Effector memory CD8-positive, alpha-beta T cell (primary cell): ENCODE measurements at regions not wholly inside any gene's neighbourhood (a gene's known extent, or its start where the extent isn't known, plus 50 kb on each side); places are given as distances from the start of the nearest gene placed in this dataset.
"Not testable (repeated sequence)": the region's sequence is repeated elsewhere in the genome, so short reads cannot be mapped to it uniquely, and the experiment has no call there.

Experiments used
- ATAC-seq: fragments of 150-1000 bp; cut with Tn5 transposase; replicated peaks from 2 replicates; pipeline ENCODE4 v1.10.0; 2021; ENCODE audit warnings: mild to moderate bottlenecking, moderate library complexity
- DNase-seq, 3 experiments: peaks; one replicate each; pipeline ENCODE4 v3.0.0; 2021
- H3K27ac Mint-ChIP-seq, 2 donors: one replicate each; pipeline ENCODE4 v1.8.0; 2022; ENCODE audit warnings: mild to moderate bottlenecking in 2 of 2, mixed read lengths in 2 of 2, moderate library complexity in 2 of 2
- H3K27me3 Mint-ChIP-seq, 2 donors: one replicate each; pipeline ENCODE4 v1.8.0; 2022; ENCODE audit warnings: mixed read lengths in 2 of 2
- H3K36me3 Mint-ChIP-seq: one replicate; pipeline ENCODE4 v1.8.0; 2022; ENCODE audit warnings: mild to moderate bottlenecking, moderate library complexity, mixed read lengths; ENCODE audit not compliant: insufficient read depth
- H3K4me1 Mint-ChIP-seq, 2 donors: one replicate each; pipeline ENCODE4 v1.8.0; 2022; ENCODE audit warnings: low read depth in 2 of 2, mixed read lengths in 2 of 2
- H3K4me3 Mint-ChIP-seq, 2 donors: one replicate each; pipeline ENCODE4 v1.8.0; 2022; ENCODE audit warnings: mild to moderate bottlenecking in 2 of 2, mixed read lengths in 2 of 2, moderate library complexity in 2 of 2
- H3K9me3 Mint-ChIP-seq, 2 donors: one replicate each; pipeline ENCODE4 v1.8.0; 2022; ENCODE audit warnings: mixed read lengths in 2 of 2

GRCh38 chr21:5975719-5976118, 4545.7 kb upstream of the TPTE start:
- not testable (repeated sequence) for H3K4me1 Mint-ChIP-seq, H3K27ac Mint-ChIP-seq, H3K4me3 Mint-ChIP-seq, DNase-seq, H3K9me3 Mint-ChIP-seq, H3K36me3 Mint-ChIP-seq, H3K27me3 Mint-ChIP-seq, ATAC-seq

DNA sequence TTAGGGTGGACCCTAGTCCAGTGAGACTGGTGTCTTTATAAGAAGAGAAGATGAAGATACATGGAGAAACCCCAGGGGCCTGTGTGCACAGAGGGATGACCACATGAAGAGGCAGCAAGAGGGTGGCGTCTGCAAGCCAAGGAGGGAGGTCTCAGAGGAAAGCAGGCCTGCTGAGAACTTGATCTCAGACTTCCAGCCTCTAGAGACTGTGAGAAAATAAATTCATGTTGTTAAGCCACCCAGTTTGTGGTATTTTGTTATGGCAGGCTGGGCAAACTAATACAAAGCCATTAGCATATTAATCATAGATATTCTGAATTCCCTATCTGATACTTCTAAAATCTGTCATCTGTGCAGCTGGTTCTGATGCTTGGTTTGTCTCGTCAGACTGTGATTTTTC, 4523.8 kb upstream of the TPTE start:
- not testable (repeated sequence) for ATAC-seq, H3K27ac Mint-ChIP-seq, H3K4me3 Mint-ChIP-seq, H3K27me3 Mint-ChIP-seq, DNase-seq, H3K36me3 Mint-ChIP-seq, H3K9me3 Mint-ChIP-seq, H3K4me1 Mint-ChIP-seq

DNA sequence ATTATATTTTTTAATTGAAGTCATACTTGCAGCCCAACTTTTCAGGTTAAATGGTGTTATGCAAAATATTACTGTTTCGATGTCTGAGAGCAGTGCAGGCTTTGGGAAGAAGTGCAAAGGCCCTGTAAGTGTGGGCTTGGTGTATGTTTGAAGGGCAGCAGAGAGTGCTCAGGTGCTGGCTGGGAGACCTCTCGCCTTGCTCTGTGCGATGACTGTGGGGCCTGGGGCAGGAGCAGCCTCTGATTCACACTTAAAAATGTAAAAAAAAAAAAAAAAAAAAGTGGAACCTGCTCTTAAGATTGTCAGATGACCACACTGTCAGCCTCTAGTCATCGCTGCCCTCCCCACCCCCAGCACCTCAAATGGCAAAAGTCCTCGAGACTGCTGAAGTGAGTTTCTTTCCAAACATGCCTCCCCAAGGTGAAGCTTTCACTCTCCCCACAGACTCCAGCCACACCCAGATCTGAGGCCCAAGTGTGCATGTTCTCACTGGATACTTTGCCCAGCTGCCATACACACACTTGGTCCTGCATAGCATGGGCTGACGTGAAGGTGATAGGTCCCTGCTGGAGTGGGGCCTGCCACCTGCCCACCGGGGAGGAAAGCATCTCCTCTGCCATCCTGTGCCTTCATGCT, 4505.8 kb upstream of the TPTE start:
- not testable (repeated sequence) for H3K36me3 Mint-ChIP-seq, H3K4me1 Mint-ChIP-seq, ATAC-seq

DNA sequence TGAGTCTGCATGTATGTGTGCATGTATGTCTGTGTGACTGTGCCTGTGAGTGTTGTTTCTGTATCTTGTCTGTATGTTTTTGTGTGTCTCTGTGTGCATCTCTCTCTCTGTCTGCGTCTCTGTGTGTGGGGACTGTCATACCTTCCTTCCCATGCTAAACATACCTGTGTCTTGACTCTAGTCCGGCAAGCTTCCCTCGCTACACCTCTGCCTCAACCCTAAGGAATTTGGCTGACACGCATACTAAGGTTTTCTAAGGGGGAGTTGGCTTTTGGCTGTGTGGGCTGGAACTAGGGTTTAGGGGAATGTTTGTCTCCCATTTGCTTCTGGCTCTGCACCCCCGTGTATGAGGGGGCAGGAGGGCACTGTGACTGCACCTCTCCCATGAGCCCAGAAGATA, 4500.9 kb upstream of the TPTE start:
- ATAC-seq, H3K36me3 Mint-ChIP-seq, H3K9me3 Mint-ChIP-seq, DNase-seq, H3K27me3 Mint-ChIP-seq, H3K27ac Mint-ChIP-seq, H3K4me3 Mint-ChIP-seq, H3K4me1 Mint-ChIP-seq: not testable (repeated sequence)

More for the DNA sequence above, 4505.8 kb upstream of the TPTE start:
- DNase-seq, H3K4me3 Mint-ChIP-seq, H3K9me3 Mint-ChIP-seq, H3K27ac Mint-ChIP-seq, H3K27me3 Mint-ChIP-seq: not testable (repeated sequence)

- H3K27ac Mint-ChIP-seq, H3K4me1 Mint-ChIP-seq, ATAC-seq, H3K36me3 Mint-ChIP-seq, H3K9me3 Mint-ChIP-seq, H3K27me3 Mint-ChIP-seq, H3K4me3 Mint-ChIP-seq, DNase-seq: not testable (repeated sequence)
Observed at GRCh38 chr21:6020953-6021716, 4500.2 kb upstream of the TPTE start.

DNA sequence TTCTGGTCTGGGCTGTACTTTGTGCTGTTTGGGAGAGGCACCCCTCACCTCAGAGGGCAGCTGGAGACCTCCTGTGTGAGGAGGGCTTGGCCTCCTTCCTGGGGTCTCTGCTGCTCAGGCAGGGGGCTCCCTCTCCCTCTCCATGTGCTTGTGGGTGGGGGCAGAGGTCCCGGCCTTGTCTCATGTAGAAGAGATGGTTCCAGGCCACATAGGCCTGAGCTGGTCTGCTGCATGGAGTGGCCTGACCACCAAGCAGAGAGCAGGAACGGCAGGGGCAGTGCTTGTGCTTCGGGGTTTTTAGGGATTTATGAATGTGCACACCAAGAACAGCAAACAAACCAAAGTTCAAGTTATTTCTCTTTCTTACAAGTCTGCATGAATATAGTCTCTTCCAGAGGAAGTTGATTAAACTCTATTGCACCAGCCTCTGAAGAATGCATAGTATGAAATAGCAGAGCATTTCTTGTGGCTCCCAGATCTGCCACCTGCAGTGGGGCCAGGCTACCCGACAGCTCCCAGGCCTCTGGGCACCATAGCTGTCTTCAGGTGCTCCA, 4499.6 kb upstream of the TPTE start:
- H3K27me3 Mint-ChIP-seq, DNase-seq, H3K27ac Mint-ChIP-seq, ATAC-seq, H3K36me3 Mint-ChIP-seq, H3K9me3 Mint-ChIP-seq, H3K4me3 Mint-ChIP-seq, H3K4me1 Mint-ChIP-seq: not testable (repeated sequence)

DNA sequence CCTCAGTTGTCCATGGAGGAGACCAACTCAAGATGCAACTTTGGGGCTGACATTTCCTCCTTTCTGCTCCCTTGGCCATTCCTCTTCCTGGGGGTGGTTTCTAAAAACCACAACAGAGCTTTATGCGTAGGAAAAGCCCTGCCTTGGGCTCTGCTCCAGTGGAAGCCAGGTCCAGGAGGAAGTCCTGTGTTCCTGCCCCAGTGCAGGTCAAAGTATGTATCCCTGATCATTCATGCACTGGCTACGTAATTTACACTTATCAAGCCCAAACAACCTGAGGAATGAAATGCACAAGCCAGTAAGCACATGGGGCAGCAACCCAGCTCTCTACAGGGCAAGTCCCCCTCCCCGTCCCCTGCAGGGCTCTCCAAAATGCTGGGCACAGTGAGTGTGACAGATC, 4498.1 kb upstream of the TPTE start:
- H3K36me3 Mint-ChIP-seq, H3K9me3 Mint-ChIP-seq, H3K4me3 Mint-ChIP-seq, ATAC-seq, H3K27me3 Mint-ChIP-seq, H3K27ac Mint-ChIP-seq, H3K4me1 Mint-ChIP-seq, DNase-seq: not testable (repeated sequence)

- not testable (repeated sequence) for DNase-seq, H3K27me3 Mint-ChIP-seq, H3K9me3 Mint-ChIP-seq, H3K4me1 Mint-ChIP-seq, H3K4me3 Mint-ChIP-seq, H3K36me3 Mint-ChIP-seq, ATAC-seq, H3K27ac Mint-ChIP-seq
Observed at GRCh38 chr21:6025139-6025538, 4496.2 kb upstream of the TPTE start.

GRCh38 chr21:6027497-6027896, 4493.9 kb upstream of the TPTE start:
- H3K27me3 Mint-ChIP-seq, ATAC-seq, H3K9me3 Mint-ChIP-seq, H3K27ac Mint-ChIP-seq, H3K36me3 Mint-ChIP-seq, H3K4me1 Mint-ChIP-seq, H3K4me3 Mint-ChIP-seq, DNase-seq: not testable (repeated sequence)

DNA sequence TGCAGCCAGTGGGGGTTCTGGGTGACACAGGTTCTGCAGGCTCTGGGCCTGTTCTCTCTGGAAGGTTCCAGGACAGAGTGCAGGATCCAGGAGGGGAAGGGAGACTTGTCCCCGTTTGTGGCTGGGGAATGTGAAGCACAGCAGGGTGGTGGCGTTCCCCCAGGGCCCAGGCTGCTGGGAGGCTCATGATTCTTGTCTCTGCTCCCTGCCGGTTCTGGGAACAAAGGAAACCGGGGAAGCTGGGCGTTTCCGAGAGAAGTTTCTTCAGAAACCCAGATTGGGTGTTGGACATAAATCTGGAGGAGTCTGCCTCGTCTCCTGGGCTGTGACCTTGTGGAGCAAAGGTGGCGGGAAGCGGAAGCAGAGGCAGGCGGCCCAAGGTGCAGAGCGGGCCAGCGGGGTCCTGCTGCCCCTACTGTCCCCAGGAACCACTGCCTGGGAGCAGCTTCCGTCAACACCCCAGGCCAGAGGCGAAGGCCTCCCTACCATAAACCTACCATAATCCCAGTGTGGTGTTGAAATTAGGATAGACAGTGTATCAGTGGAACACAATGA, 4487.2 kb upstream of the TPTE start:
- H3K4me1 Mint-ChIP-seq, H3K36me3 Mint-ChIP-seq, H3K27ac Mint-ChIP-seq, H3K27me3 Mint-ChIP-seq, ATAC-seq, DNase-seq, H3K4me3 Mint-ChIP-seq, H3K9me3 Mint-ChIP-seq: not testable (repeated sequence)

GRCh38 chr21:6034820-6035473, 4486.4 kb upstream of the TPTE start:
- DNase-seq, H3K4me1 Mint-ChIP-seq, H3K27ac Mint-ChIP-seq, H3K36me3 Mint-ChIP-seq, H3K9me3 Mint-ChIP-seq, ATAC-seq, H3K4me3 Mint-ChIP-seq, H3K27me3 Mint-ChIP-seq: not testable (repeated sequence)

GRCh38 chr21:6035474-6036155, 4485.8 kb upstream of the TPTE start:
- not testable (repeated sequence) for H3K27me3 Mint-ChIP-seq, H3K4me3 Mint-ChIP-seq, ATAC-seq, H3K27ac Mint-ChIP-seq, H3K4me1 Mint-ChIP-seq, H3K36me3 Mint-ChIP-seq, DNase-seq, H3K9me3 Mint-ChIP-seq

DNA sequence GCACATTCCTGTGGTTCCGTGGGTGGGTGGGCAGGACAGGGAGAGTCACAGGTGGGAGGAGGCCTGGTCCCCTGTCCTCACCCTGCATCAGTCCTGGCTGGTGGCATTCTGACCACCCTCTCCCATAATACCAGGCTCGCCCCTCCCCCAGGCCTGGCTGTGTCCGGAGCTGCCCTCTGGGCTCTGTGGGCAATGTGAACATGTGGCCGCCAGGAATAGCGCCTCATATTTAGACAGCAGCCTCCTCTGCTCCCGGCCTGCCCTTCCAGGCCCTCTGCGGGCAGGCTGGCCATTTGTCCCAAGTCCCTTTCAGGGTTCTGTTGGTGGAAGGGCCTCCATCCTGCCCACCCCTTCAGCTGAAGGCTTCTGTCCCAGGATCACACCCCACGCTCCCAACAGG, 4482.2 kb upstream of the TPTE start:
- not testable (repeated sequence) for H3K27ac Mint-ChIP-seq, H3K36me3 Mint-ChIP-seq, H3K9me3 Mint-ChIP-seq, H3K27me3 Mint-ChIP-seq, DNase-seq, ATAC-seq, H3K4me3 Mint-ChIP-seq, H3K4me1 Mint-ChIP-seq
